ENCODE measurements at regions not wholly inside any gene's neighbourhood (a gene's known extent, or its start where the extent isn't known, plus 50 kb on each side); places are given as distances from the start of the nearest gene placed in this dataset.

GRCh38 chr2:123816203-123816602 lies 208.9 kb upstream of the CNTNAP5 start:
- no peak for TF ChIP-seq YY1 (IDR thresholded peaks at IDR 0.05; ENCODE audit: insufficient read depth, insufficient read length)
- TF ChIP-seq ZNF274 (IDR thresholded peaks at IDR 0.05; ENCODE audit: low read depth, low read length), result no peak
